GM23248 (cell line): ENCODE measurements at regions not wholly inside any gene's neighbourhood (a gene's known extent, or its start where the extent isn't known, plus 50 kb on each side); places are given as distances from the start of the nearest gene placed in this dataset.

Source experiments
- DNase-seq: peaks from one replicate; pipeline ENCODE4 v3.0.0-alpha.2; 2015
- H2AFZ ChIP-seq: fragments of 200-600 bp; sonication (generic); 2 replicates; pipeline ENCODE4 v1.6.1; 2016; ENCODE audit warnings: antibody characterized with exemption
- H3F3A ChIP-seq: fragments of 200-600 bp; sonication (generic); 2 replicates; pipeline ENCODE4 v1.6.1; 2016; ENCODE audit warnings: mild to moderate bottlenecking, antibody characterized with exemption, mixed run types; ENCODE audit not compliant: insufficient read depth
- H3K27ac ChIP-seq: fragments of 200-600 bp; sonication (generic); 2 replicates; pipeline ENCODE4 v1.5.1; 2016; ENCODE audit warnings: mild to moderate bottlenecking
- H3K27me3 ChIP-seq: fragments of 200-600 bp; sonication (generic); replicated peaks from 2 replicates; pipeline ENCODE4 v1.6.1; 2016; ENCODE audit warnings: mild to moderate bottlenecking; ENCODE audit not compliant: insufficient read depth
- H3K36me3 ChIP-seq: fragments of 200-600 bp; sonication (generic); 2 replicates; pipeline ENCODE4 v1.6.1; 2016; ENCODE audit warnings: low read depth, mild to moderate bottlenecking
- H3K4me1 ChIP-seq: fragments of 200-600 bp; sonication (generic); 2 replicates; pipeline ENCODE4 v1.6.1; 2016; ENCODE audit warnings: mild to moderate bottlenecking; ENCODE audit not compliant: insufficient read depth
- H3K4me2 ChIP-seq: fragments of 200-600 bp; sonication (generic); one replicate; pipeline ENCODE4 v1.6.1; 2016; ENCODE audit warnings: mild to moderate bottlenecking; ENCODE audit not compliant: unreplicated experiment
- H3K4me3 ChIP-seq: fragments of 200-600 bp; sonication (generic); 2 replicates; pipeline ENCODE4 v1.5.1; 2016; ENCODE audit warnings: mild to moderate bottlenecking
- H3K79me2 ChIP-seq: fragments of 200-600 bp; sonication (generic); 2 replicates; pipeline ENCODE4 v1.6.1; 2016; ENCODE audit warnings: mild to moderate bottlenecking; ENCODE audit not compliant: insufficient read depth
- H3K9ac ChIP-seq: fragments of 200-600 bp; sonication (generic); 2 replicates; pipeline ENCODE4 v1.6.1; 2016; ENCODE audit warnings: mild to moderate bottlenecking
- H3K9me2 ChIP-seq: fragments of 200-600 bp; sonication (generic); 2 replicates; pipeline ENCODE4 v1.6.1; 2016; ENCODE audit warnings: mixed run types, mild to moderate bottlenecking, moderate library complexity; ENCODE audit not compliant: insufficient read depth
- H3K9me3 ChIP-seq: fragments of 200-600 bp; sonication (generic); one replicate; pipeline ENCODE4 v1.6.1; 2017; ENCODE audit warnings: low read depth
- H4K20me1 ChIP-seq: fragments of 200-600 bp; sonication (generic); 2 replicates; pipeline ENCODE4 v1.6.0; 2016; ENCODE audit not compliant: insufficient read depth
- EZH2 ChIP-seq: fragments of 200-600 bp; sonication (generic); IDR thresholded peaks from 2 replicates; pipeline ENCODE4 v1.6.1; 2018; ENCODE audit warnings: antibody characterized with exemption, mild to moderate bottlenecking; ENCODE audit not compliant: insufficient read depth, poor library complexity, severe bottlenecking
- EZH2phosphoT487 ChIP-seq: fragments of 200-600 bp; sonication (generic); IDR thresholded peaks from 2 replicates; pipeline ENCODE4 v1.6.1; 2018; ENCODE audit warnings: antibody characterized with exemption, moderate library complexity, mild to moderate bottlenecking, low read depth; ENCODE audit not compliant: insufficient read depth
- WGBS, 2 experiments: methylation state at CpG; one replicate each; pipeline ENCODE4 v1.1.6; 2015 to 2017; ENCODE audit warnings: low lambda C conversion rate in 2 of 2, low coverage in 1 of 2; ENCODE audit errors: missing lambda C conversion rate in 2 of 2; 5-methylcytosine and 5-hydroxymethylcytosine counted together
- in situ Hi-C: fragments of 300-500 bp; cut with MboI; formaldehyde crosslinking; loops from 2 replicates; pipeline ENCODE4 v1.15.0; 2020

DNA sequence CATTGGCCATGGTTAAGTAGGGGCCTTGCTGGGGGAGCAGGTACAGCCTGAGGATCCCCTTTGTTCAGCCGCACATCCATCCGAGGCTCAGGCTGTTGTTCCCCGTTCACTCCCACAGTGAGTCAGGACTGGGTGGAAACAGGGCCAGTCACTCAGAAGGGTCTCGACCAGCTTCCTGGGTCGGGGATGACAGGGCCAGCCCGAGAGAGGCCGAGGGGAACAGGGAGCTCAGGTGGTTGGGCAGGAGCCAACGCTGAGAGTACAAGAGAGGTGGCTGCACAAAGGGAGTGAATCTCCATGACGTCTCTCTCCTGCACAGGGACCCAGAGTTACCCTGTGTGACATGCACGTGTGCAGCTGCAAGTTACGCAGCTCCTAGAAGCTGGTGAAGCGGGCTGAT lies 97.2 kb upstream of the SHANK2 start:
- Histone ChIP-seq H3K27me3 (peaks cover 28% of the 10 kb centered on the region), H3K9me3 (no peaks in the 10 kb centered on the region)
- in situ Hi-C loops = no loop called here

DNA sequence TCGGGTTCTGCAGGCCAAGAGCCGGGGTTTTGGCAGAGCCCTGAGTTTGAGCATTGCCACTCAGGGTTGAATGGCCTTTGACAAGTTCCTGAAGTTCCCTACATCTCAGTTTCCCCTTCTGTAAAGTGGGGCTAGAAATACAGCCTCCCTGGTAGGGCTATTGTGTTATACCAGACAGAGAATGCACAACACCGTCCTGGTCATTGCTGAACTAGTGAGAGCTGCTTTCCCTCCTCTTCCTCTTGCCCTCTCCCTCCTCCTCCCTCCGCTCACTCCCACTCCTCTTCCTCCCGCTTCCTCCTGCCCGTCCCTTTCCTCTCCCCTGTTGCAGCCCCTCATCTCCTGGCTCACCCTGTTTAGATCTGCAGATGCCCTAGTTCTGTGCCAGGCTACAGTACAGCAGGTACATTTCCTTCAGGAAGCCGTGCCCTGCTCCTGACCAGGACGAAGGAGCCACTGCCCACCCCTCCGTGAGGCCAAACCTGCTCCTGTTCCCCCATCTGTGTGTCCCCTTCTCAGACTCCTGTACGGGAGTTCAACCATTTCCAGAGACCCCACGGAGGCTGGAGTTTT lies 91.5 kb upstream of the SHANK2 start:
- WGBS, 2 experiments = 33 to 43% methylated on average over 11 of the region's 11 CpGs
- Histone ChIP-seq H4K20me1 (no peaks in the 10 kb centered on the region), H3K27ac (no peak overlapping the region), H3F3A (no peaks in the 10 kb centered on the region), H3K4me3 (no peak overlapping the region), H3K9ac (no peak overlapping the region), H2AFZ (no peak overlapping the region), H3K27me3 (peaks cover 56% of the 10 kb centered on the region), H3K4me2 (no peak overlapping the region), H3K9me2 (no peaks in the 10 kb centered on the region), H3K4me1 (peaks cover 7% of the 10 kb centered on the region; the same call in 1 of the 2 replicates), H3K9me3 (no peaks in the 10 kb centered on the region), H3K36me3 (no peaks in the 10 kb centered on the region), H3K79me2 (no peaks in the 10 kb centered on the region)
- TF ChIP-seq EZH2 (no peak), EZH2phosphoT487 (no peak)
- DNase-seq = no peak
- in situ Hi-C loops = no loop called here

More for the DNA sequence above, 97.2 kb upstream of the SHANK2 start:
- TF ChIP-seq EZH2 (no peak), EZH2phosphoT487 (no peak)
- H2AFZ ChIP-seq = no peak overlapping the region
- 38 to 41% methylated on average over 12 of the region's 12 CpGs for WGBS, 2 experiments
- H3F3A ChIP-seq = no peaks in the 10 kb centered on the region
- no peaks in the 10 kb centered on the region for H3K4me1 ChIP-seq
- H3K79me2 ChIP-seq = no peaks in the 10 kb centered on the region
- H3K9ac ChIP-seq = no peak overlapping the region
- no peaks in the 10 kb centered on the region for H4K20me1 ChIP-seq
- no peak for DNase-seq
- H3K36me3 ChIP-seq = no peaks in the 10 kb centered on the region
- H3K4me2 ChIP-seq = no peak overlapping the region
- no peak overlapping the region for H3K4me3 ChIP-seq
- H3K9me2 ChIP-seq = no peaks in the 10 kb centered on the region
- no peak overlapping the region for H3K27ac ChIP-seq

DNA sequence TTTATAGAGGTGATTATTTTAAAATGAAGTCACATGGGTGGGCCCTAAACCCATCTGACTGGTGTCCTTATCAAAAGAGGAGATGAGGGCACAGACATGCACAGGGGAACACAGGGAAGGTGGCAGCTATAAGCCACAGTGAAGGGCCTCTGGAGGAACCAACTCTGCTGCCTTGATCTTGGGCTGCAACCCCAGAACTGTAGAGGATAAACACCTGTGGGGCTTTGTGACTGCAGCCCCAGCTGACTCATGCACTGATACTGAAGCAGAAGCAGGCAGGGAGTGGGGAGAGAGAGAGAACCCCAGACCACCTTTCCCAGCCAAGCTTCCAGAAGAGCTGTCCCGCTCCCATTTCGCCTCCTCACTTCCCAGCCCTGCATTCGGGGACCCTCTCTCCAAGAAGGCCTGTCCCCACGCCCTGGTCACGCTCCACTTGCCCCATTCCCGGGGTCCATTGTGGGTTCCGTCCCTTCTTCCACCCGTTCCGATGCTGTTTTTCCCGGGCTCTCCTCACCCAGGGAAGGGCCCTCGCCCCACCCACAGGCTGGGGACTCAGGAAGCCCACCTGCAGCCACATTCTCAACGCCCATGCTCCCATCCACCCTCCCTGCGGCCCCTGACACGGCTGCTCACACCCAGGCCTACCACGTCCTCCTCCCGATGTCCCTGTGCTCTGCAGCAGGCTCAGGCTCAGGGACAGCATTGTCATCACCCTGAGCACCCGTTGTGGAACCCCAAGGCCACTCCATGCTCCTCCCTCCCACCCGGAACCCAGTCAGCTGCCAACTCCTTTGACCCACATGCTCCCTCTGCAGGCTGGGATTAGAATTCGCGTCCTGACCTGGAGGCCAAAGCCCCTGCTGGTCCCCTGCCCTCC lies 90.8 kb upstream of the SHANK2 start:
- TF ChIP-seq EZH2phosphoT487 (no peak), EZH2 (no peak)

DNA sequence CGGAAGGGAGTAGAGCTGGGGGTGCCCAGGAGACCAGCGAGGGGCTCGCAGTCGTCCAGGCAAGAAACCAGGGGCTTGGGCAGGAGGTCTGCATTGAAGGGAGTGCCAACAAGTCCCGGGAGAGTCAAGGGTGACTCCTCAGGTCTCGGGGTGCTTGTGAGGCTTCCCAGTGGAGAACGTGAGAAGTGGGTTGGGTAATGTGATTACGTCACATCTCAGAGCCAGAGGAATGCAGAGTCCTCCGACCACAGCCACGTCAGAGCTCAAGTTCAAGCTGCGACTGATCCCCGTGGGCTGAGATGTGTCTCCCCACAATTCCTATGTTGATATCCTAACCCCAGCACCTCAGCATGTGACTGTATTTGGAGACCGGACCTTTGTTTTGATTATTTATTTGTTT lies 89.7 kb upstream of the SHANK2 start:
- no peak overlapping the region for H3K9ac ChIP-seq
- peaks cover 54% of the 10 kb centered on the region for H3K27me3 ChIP-seq
- H3K4me2 ChIP-seq = no peak overlapping the region
- peaks cover 8% of the 10 kb centered on the region; the same call in 1 of the 2 replicates for H3K4me1 ChIP-seq
- DNase-seq = peak; percentile 43
- no peaks in the 10 kb centered on the region for H4K20me1 ChIP-seq
- no peaks in the 10 kb centered on the region for H3K79me2 ChIP-seq
- H3K27ac ChIP-seq = no peak overlapping the region
- no peaks in the 10 kb centered on the region for H3K9me2 ChIP-seq
- H3K36me3 ChIP-seq = no peaks in the 10 kb centered on the region
- H3K9me3 ChIP-seq = no peaks in the 10 kb centered on the region
- no peak overlapping the region for H2AFZ ChIP-seq
- in situ Hi-C loops = no loop called here
- 57 to 62% methylated on average over 13 of the region's 13 CpGs for WGBS, 2 experiments
- TF ChIP-seq EZH2phosphoT487 (no peak), EZH2 (no peak)
- no peaks in the 10 kb centered on the region for H3F3A ChIP-seq
- H3K4me3 ChIP-seq = no peak overlapping the region

More for the DNA sequence above, 90.8 kb upstream of the SHANK2 start:
- DNase-seq = peak; percentile 45
- Histone ChIP-seq H2AFZ (no peak overlapping the region), H3K4me2 (no peak overlapping the region), H3K27ac (no peak overlapping the region), H3F3A (no peaks in the 10 kb centered on the region), H3K27me3 (peaks cover 56% of the 10 kb centered on the region), H3K36me3 (no peaks in the 10 kb centered on the region), H3K9me3 (no peaks in the 10 kb centered on the region), H3K4me3 (no peak overlapping the region), H3K79me2 (no peaks in the 10 kb centered on the region), H3K9ac (no peak overlapping the region), H4K20me1 (no peaks in the 10 kb centered on the region), H3K9me2 (no peaks in the 10 kb centered on the region), H3K4me1 (peaks cover 8% of the 10 kb centered on the region; the same call in 1 of the 2 replicates)
- in situ Hi-C loops = no loop called here
- WGBS, 2 experiments = 58 to 61% methylated on average over 16 to 20 of the region's 20 CpGs
